H9 (cell line): ENCODE measurements at regions not wholly inside any gene's neighbourhood (a gene's known extent, or its start where the extent isn't known, plus 50 kb on each side); places are given as distances from the start of the nearest gene placed in this dataset.

ENCODE experiments used
- DNase-seq: peaks from one replicate; pipeline ENCODE4 v3.0.0-alpha.2; 2017
- H2AFZ ChIP-seq: one replicate; pipeline ENCODE4 v1.6.1; 2013; ENCODE audit warnings: mild to moderate bottlenecking, low read length, control low read depth, moderate library complexity
- H2AK5ac ChIP-seq: 2 replicates; pipeline ENCODE4 v1.6.1; 2013; ENCODE audit warnings: low read length, control low read depth, mixed read lengths; ENCODE audit not compliant: insufficient read length
- H2BK120ac ChIP-seq: one replicate; pipeline ENCODE4 v1.6.1; 2013; ENCODE audit warnings: low read depth, mild to moderate bottlenecking, low read length, control low read depth, inconsistent platforms; ENCODE audit not compliant: poor library complexity, severe bottlenecking
- H2BK12ac ChIP-seq: 2 replicates; pipeline ENCODE4 v1.6.1; 2013; ENCODE audit warnings: low read length, control low read depth, mixed read lengths, low read depth; ENCODE audit not compliant: insufficient read length
- H2BK15ac ChIP-seq: 2 replicates; pipeline ENCODE4 v1.6.1; 2013; ENCODE audit warnings: low read depth, low read length, control low read depth
- H2BK20ac ChIP-seq: one replicate; pipeline ENCODE4 v1.6.1; 2013; ENCODE audit warnings: low read depth, mild to moderate bottlenecking, low read length, control low read depth, inconsistent platforms; ENCODE audit not compliant: poor library complexity, severe bottlenecking
- H2BK5ac ChIP-seq: 2 replicates; pipeline ENCODE4 v1.6.1; 2013; ENCODE audit warnings: low read length, control low read depth, mixed read lengths; ENCODE audit not compliant: insufficient read length
- H3K14ac ChIP-seq: 2 replicates; pipeline ENCODE4 v1.6.1; 2013; ENCODE audit warnings: low read length, control low read depth; ENCODE audit not compliant: insufficient read depth
- H3K18ac ChIP-seq: 2 replicates; pipeline ENCODE4 v1.6.1; 2013; ENCODE audit warnings: low read depth, mild to moderate bottlenecking, mixed read lengths, low read length, control low read depth; ENCODE audit not compliant: insufficient read length
- H3K23ac ChIP-seq: 2 replicates; pipeline ENCODE4 v1.6.1; 2013; ENCODE audit warnings: low read length, control low read depth, mixed read lengths, low read depth; ENCODE audit not compliant: insufficient read length
- H3K23me2 ChIP-seq: 2 replicates; pipeline ENCODE4 v1.6.1; 2013; ENCODE audit warnings: low read depth, mild to moderate bottlenecking, mixed read lengths, low read length, control low read depth; ENCODE audit not compliant: insufficient read length, poor library complexity, severe bottlenecking
- H3K27ac ChIP-seq: 2 replicates; pipeline ENCODE4 v1.5.1; 2013; ENCODE audit warnings: low read length, control low read depth, mixed read lengths, low read depth; ENCODE audit not compliant: insufficient read length
- H3K27me3 ChIP-seq: 2 replicates; pipeline ENCODE4 v1.6.1; 2013; ENCODE audit warnings: low read length, control low read depth, inconsistent platforms; ENCODE audit not compliant: insufficient read depth
- H3K4ac ChIP-seq: 2 replicates; pipeline ENCODE4 v1.6.1; 2013; ENCODE audit warnings: low read depth, mild to moderate bottlenecking, control low read depth, inconsistent platforms, low read length, moderate library complexity
- H3K4me1 ChIP-seq: 2 replicates; pipeline ENCODE4 v1.6.1; 2013; ENCODE audit warnings: low read length, control low read depth, inconsistent platforms; ENCODE audit not compliant: insufficient read depth
- H3K4me2 ChIP-seq: 2 replicates; pipeline ENCODE4 v1.6.1; 2013; ENCODE audit warnings: low read length, control low read depth, mixed read lengths; ENCODE audit not compliant: insufficient read length, insufficient read depth
- H3K56ac ChIP-seq: 2 replicates; pipeline ENCODE4 v1.6.1; 2013; ENCODE audit warnings: low read depth, mild to moderate bottlenecking, mixed read lengths, low read length, control low read depth; ENCODE audit not compliant: insufficient read length
- H3K79me1 ChIP-seq: 2 replicates; pipeline ENCODE4 v1.6.1; 2013; ENCODE audit warnings: low read depth, mild to moderate bottlenecking, moderate library complexity, low read length, control low read depth, inconsistent platforms; ENCODE audit not compliant: insufficient read depth, poor library complexity, severe bottlenecking
- H3K79me2 ChIP-seq: 2 replicates; pipeline ENCODE4 v1.6.1; 2013; ENCODE audit warnings: low read length, control low read depth, inconsistent platforms; ENCODE audit not compliant: insufficient read depth
- H3K9ac ChIP-seq: 2 replicates; pipeline ENCODE4 v1.6.1; 2013; ENCODE audit warnings: low read length, control low read depth, mixed read lengths; ENCODE audit not compliant: insufficient read length; ENCODE audit errors: extremely low read depth
- H3K9me3 ChIP-seq: one replicate; pipeline ENCODE4 v1.6.1; 2013; ENCODE audit warnings: low read depth, low read length, inconsistent platforms; ENCODE audit not compliant: control insufficient read depth
- H3T11ph ChIP-seq: one replicate; pipeline ENCODE4 v1.6.1; 2013; ENCODE audit warnings: mild to moderate bottlenecking, low read length, control low read depth, inconsistent platforms
- H4K20me1 ChIP-seq: one replicate; pipeline ENCODE4 v1.6.1; 2013; ENCODE audit not compliant: control insufficient read depth, insufficient read length, insufficient read depth
- H4K5ac ChIP-seq: 2 replicates; pipeline ENCODE4 v1.6.1; 2013; ENCODE audit warnings: low read depth, mild to moderate bottlenecking, mixed read lengths, low read length, control low read depth; ENCODE audit not compliant: insufficient read length
- H4K8ac ChIP-seq: replicated peaks from 2 replicates; pipeline ENCODE4 v1.6.1; 2013; ENCODE audit warnings: low read length, control low read depth, mixed read lengths, low read depth; ENCODE audit not compliant: insufficient read length
- H4K91ac ChIP-seq: 2 replicates; pipeline ENCODE4 v1.6.1; 2013; ENCODE audit warnings: low read depth, mild to moderate bottlenecking, moderate library complexity, mixed read lengths, low read length, control low read depth; ENCODE audit not compliant: insufficient read length
- H3K27ac Mint-ChIP-seq, 3 experiments: 2 replicates in 2 of 3; 3 replicates in 1 of 3; pipeline ENCODE4 v1.8.0; 2020 to 2021; ENCODE audit warnings: mixed read lengths in 3 of 3, mild to moderate bottlenecking in 1 of 3, moderate library complexity in 1 of 3
- H3K27me3 Mint-ChIP-seq: 2 replicates; pipeline ENCODE4 v1.8.0; 2021; ENCODE audit warnings: low read depth, mild to moderate bottlenecking, moderate library complexity, mixed read lengths
- H3K36me3 Mint-ChIP-seq, 3 experiments: 2 replicates in 2 of 3; 3 replicates in 1 of 3; pipeline ENCODE4 v1.8.0; 2020 to 2021; ENCODE audit warnings: low read depth in 3 of 3, mixed read lengths in 3 of 3; ENCODE audit not compliant: insufficient read depth in 1 of 3
- H3K4me1 Mint-ChIP-seq, 2 experiments: 2 replicates each; pipeline ENCODE4 v1.8.0; 2020; ENCODE audit warnings: mixed read lengths in 2 of 2
- H3K4me3 Mint-ChIP-seq, 2 experiments: 2 replicates in 1 of 2; 3 replicates in 1 of 2; pipeline ENCODE4 v1.8.0; 2020 to 2021; ENCODE audit warnings: mild to moderate bottlenecking in 2 of 2, mixed read lengths in 2 of 2, moderate library complexity in 1 of 2
- H3K9me3 Mint-ChIP-seq, 2 experiments: 2 replicates in 1 of 2; 3 replicates in 1 of 2; pipeline ENCODE4 v1.8.0; 2020; ENCODE audit warnings: mild to moderate bottlenecking in 2 of 2, mixed read lengths in 2 of 2, moderate library complexity in 1 of 2
- TF ChIP-seq, protein P1 (sequence below): fragments of 200-600 bp; sonication (generic); conservative IDR thresholded peaks from 3 replicates; pipeline ENCODE4 v1.8.0; 2021; ENCODE audit warnings: antibody characterized with exemption, mild to moderate bottlenecking

GRCh38 chr3:118180853-118181252 is 853.8 kb downstream of the IGSF11 start:
- no peaks in the 10 kb centered on the region for H3K79me2 ChIP-seq
- H3T11ph ChIP-seq, result no peak overlapping the region
- H2BK120ac ChIP-seq, result no peak overlapping the region
- H3K23me2 ChIP-seq, result no peaks in the 10 kb centered on the region
- no peaks in the 10 kb centered on the region for H3K9me3 ChIP-seq
- H2BK12ac ChIP-seq, result no peak overlapping the region
- H3K9ac ChIP-seq, result no peak overlapping the region
- H3K27ac ChIP-seq, result no peak overlapping the region
- H4K20me1 ChIP-seq, result no peaks in the 10 kb centered on the region
- Mint-ChIP-seq H3K4me1 (no peaks in the 10 kb centered on the region), H3K27me3 (no peaks in the 10 kb centered on the region), H3K36me3 (no peaks in the 10 kb centered on the region), H3K4me3 (no peak overlapping the region), H3K27ac (no peak overlapping the region), H3K9me3 (no peaks in the 10 kb centered on the region; a peak in 1 of 5 replicates)
- DNase-seq, result no peak
- no peaks in the 10 kb centered on the region for H3K27me3 ChIP-seq
- no peaks in the 10 kb centered on the region for H3K4me1 ChIP-seq
- no peak overlapping the region for H2BK15ac ChIP-seq
- no peak overlapping the region for H2BK5ac ChIP-seq
- H3K14ac ChIP-seq, result no peak overlapping the region
- H3K4ac ChIP-seq, result no peak overlapping the region
- H3K23ac ChIP-seq, result no peak overlapping the region
- no peak overlapping the region for H3K4me2 ChIP-seq
- no peak overlapping the region for H3K56ac ChIP-seq
- no peak overlapping the region for H4K91ac ChIP-seq
- no peaks in the 10 kb centered on the region for H3K79me1 ChIP-seq
- H4K8ac ChIP-seq, result no peak overlapping the region
- no peak overlapping the region for H2AFZ ChIP-seq
- TF ChIP-seq, protein P1, sequence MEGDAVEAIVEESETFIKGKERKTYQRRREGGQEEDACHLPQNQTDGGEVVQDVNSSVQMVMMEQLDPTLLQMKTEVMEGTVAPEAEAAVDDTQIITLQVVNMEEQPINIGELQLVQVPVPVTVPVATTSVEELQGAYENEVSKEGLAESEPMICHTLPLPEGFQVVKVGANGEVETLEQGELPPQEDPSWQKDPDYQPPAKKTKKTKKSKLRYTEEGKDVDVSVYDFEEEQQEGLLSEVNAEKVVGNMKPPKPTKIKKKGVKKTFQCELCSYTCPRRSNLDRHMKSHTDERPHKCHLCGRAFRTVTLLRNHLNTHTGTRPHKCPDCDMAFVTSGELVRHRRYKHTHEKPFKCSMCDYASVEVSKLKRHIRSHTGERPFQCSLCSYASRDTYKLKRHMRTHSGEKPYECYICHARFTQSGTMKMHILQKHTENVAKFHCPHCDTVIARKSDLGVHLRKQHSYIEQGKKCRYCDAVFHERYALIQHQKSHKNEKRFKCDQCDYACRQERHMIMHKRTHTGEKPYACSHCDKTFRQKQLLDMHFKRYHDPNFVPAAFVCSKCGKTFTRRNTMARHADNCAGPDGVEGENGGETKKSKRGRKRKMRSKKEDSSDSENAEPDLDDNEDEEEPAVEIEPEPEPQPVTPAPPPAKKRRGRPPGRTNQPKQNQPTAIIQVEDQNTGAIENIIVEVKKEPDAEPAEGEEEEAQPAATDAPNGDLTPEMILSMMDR, result no peak
- H4K5ac ChIP-seq, result no peak overlapping the region
- no peak overlapping the region for H2BK20ac ChIP-seq
- no peak overlapping the region for H3K18ac ChIP-seq
- H2AK5ac ChIP-seq, result no peak overlapping the region
